Suprapubic skin (tissue), 4 donors: ENCODE measurements at regions not wholly inside any gene's neighbourhood (a gene's known extent, or its start where the extent isn't known, plus 50 kb on each side); places are given as distances from the start of the nearest gene placed in this dataset.

Experiments
- EP300 ChIP-seq: sonication (generic); formaldehyde crosslinking; IDR thresholded peaks from one replicate; pipeline ENCODE4 v1.6.1; 2017; ENCODE audit warnings: antibody characterized with exemption
- POLR2A ChIP-seq, 2 donors: fragments of 450-650 bp; IDR thresholded peaks; one replicate each; pipeline ENCODE4 v1.6.1; 2017; ENCODE audit warnings: antibody characterized with exemption in 2 of 2, mild to moderate bottlenecking in 2 of 2, moderate library complexity in 2 of 2
- POLR2AphosphoS5 ChIP-seq, 3 donors: sonication (generic); formaldehyde crosslinking; IDR thresholded peaks; one replicate each; pipeline ENCODE4 v1.6.1; 2017; ENCODE audit warnings: antibody characterized with exemption in 3 of 3
- TF ChIP-seq, protein P1 (sequence below), 2 donors: fragments of 200-600 bp in 1 of 2; fragments of 450-650 bp in 1 of 2; sonication (generic) in 1 of 2; IDR thresholded peaks; one replicate each; pipeline ENCODE4 v1.5.1; 2016 to 2019; ENCODE audit warnings: antibody characterized with exemption in 2 of 2, mild to moderate bottlenecking in 1 of 2, moderate library complexity in 1 of 2

- TF ChIP-seq, protein P1, sequence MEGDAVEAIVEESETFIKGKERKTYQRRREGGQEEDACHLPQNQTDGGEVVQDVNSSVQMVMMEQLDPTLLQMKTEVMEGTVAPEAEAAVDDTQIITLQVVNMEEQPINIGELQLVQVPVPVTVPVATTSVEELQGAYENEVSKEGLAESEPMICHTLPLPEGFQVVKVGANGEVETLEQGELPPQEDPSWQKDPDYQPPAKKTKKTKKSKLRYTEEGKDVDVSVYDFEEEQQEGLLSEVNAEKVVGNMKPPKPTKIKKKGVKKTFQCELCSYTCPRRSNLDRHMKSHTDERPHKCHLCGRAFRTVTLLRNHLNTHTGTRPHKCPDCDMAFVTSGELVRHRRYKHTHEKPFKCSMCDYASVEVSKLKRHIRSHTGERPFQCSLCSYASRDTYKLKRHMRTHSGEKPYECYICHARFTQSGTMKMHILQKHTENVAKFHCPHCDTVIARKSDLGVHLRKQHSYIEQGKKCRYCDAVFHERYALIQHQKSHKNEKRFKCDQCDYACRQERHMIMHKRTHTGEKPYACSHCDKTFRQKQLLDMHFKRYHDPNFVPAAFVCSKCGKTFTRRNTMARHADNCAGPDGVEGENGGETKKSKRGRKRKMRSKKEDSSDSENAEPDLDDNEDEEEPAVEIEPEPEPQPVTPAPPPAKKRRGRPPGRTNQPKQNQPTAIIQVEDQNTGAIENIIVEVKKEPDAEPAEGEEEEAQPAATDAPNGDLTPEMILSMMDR (IDR thresholded peaks at IDR 0.05) = no peak
- TF ChIP-seq POLR2A (IDR thresholded peaks at IDR 0.05) (no peak), POLR2AphosphoS5 (IDR thresholded peaks at IDR 0.05) (no peak), EP300 (no peak)
These were observed 2480.2 kb downstream of the PCDH7 start for GRCh38 chr4:33200377-33200776.
